ENCODE measurements at regions not wholly inside any gene's neighbourhood (a gene's known extent, or its start where the extent isn't known, plus 50 kb on each side); places are given as distances from the start of the nearest gene placed in this dataset.
"Not testable (repeated sequence)": the region's sequence is repeated elsewhere in the genome, so short reads cannot be mapped to it uniquely, and the experiment has no call there.

DNA sequence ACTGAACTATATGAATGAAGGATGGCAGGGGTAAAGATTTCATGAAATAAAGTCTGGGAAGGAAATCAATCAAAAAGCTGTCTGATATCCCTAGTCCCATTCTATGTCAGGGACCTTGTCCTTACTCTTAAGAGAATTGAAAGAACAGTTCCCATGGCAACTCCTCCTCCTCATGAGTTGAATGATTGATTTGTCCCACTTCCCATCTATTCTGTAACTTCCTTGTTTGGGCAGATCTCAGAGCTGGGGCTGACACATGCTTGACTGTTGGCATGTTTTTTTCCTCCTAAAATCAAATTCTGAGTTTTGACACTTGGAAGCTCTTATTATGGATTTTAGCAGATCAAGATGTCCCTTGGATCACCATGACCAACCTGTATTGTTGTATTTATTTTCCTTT lies 1138.6 kb upstream of the CDH8 start:
- DNase-seq (ENCODE audit: low read depth, low spot score), result no peak

DNA sequence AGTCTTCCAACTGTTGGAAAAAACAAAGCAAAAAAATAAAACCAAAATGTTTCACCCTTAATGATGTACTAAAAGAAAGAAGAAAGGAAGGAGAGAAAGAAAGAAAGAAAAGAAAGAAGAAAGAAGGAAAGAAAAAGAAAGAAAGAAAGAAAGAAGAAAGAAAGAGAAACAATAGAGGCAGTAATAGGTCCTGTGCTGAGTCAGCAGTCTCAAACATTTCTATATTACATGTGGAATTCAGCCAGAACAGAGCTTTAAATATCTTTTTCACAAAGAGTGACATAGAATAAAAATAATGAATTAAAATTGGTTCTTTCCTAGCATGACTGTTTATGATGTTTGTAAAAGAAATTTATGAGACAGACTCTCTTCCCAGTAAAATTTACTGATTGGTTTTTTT lies 1135.3 kb upstream of the CDH8 start:
- DNase-seq (ENCODE audit: low read depth, low spot score), result no peak

DNA sequence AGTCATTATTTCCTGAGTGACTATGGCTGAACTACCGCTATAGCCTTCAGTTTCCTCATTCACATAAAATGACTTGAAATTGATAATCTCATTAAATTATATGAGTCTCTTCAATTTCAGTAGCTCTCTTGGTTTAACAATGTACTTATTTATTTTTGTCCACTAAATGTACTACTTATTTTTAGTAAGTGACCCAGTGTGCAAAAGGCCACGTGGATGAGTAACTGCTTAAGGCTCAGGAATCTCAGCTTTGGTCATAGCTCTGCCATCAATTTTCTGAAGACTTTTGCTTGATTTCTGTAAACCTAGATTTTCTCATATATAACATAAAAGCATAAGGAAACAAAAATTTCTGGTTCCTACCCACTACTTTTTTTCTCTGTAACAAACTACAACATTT lies 1132.9 kb upstream of the CDH8 start:
- DNase-seq (ENCODE audit: low read depth, low spot score), result no peak

DNA sequence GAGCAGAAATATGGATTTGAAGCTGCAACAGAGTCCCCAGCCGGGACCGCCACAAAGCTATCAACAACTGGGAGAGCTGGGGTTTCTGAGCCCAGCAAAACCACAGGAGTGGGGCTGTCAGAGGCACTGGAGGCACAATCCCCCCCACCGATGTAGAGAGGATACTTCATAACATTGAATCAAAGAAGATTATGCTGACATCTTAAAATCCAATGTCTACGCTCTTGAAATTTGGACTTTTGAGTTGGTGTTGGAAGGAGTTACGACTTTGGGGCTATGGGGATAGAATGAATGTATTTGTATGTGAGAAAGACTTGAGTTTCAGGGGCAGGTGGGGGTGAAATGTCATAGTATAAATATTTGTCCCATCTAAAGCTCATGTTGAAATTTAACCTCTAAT lies 1121.6 kb upstream of the CDH8 start:
- DNase-seq (ENCODE audit: low read depth, low spot score), result no peak

DNA sequence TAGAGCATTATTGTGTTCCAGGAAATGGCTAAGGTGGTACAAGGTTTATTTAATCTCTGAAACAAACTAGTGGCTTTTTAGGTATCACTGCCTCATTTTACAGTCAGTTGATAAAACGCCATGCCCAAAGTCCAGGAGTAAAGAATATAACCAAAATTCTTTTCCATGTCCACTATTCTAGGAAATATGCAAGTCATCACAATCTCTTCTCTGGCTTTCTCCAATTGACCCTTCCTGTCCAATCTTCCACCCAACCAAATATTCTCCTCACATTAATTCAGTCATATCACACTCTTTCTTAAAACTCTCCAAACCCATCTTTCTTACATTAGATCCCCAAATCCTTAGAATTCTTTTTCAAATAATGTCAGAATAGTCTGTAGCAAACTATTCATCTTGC lies 1110.0 kb upstream of the CDH8 start:
- no peak for DNase-seq (ENCODE audit: low read depth, low spot score)

DNA sequence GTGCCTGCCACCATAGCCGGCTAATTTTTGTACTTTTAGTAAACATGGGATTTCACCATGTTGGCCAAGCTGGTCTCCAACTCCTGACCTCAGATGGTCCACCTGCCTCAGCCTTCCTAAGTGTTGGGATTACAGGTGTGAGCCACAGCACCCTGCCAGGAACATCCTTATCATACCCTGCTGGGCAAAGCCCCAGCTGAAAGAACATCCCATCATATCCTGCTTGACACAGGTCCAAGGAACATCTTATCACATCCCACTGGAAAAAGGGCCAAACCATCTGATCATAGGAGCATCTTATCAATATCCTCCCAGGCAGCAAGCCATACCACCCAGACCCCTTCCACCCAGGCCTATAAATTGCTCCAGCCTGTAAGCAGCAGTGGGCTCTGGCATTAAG lies 1109.2 kb upstream of the CDH8 start:
- no peak for DNase-seq (ENCODE audit: low read depth, low spot score)

DNA sequence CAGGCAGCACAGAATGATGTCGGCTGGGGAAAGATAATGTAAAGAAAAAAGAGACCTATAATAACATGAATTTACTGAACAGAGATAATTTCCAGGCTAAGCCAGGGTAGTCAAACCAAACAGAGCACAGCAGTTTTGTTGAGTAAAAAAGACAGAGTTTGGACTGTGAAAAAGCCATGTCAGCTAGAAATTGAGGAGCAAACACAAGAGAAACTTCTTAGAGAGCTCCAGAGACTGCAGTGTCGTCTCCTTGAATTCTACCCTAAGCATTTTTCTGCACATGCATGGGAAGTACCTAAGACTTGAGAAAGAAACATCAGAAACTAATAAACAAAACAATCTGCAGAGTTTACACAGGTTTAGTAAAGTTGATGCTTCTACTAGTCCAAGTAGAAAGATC lies 1098.8 kb upstream of the CDH8 start:
- DNase-seq (ENCODE audit: low read depth, low spot score), result no peak

DNA sequence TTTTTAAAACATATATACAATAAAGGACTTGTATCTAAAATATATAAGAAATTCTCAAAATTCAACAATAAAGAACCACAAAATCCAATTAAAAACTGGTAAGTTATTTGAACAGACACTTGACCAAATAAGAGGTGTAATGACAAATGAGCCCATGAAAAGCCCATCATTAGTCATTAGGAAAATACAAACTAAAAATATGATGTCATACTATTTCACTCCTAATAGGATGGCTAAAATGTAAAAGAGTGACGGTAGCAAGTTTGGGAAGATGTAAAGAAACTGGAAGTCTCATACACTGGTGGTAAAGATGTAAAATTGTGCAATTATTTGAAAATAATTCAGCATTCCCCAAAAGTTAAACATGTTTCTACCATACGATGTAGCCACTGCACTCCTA lies 1095.3 kb upstream of the CDH8 start:
- DNase-seq (ENCODE audit: low read depth, low spot score), result no peak

DNA sequence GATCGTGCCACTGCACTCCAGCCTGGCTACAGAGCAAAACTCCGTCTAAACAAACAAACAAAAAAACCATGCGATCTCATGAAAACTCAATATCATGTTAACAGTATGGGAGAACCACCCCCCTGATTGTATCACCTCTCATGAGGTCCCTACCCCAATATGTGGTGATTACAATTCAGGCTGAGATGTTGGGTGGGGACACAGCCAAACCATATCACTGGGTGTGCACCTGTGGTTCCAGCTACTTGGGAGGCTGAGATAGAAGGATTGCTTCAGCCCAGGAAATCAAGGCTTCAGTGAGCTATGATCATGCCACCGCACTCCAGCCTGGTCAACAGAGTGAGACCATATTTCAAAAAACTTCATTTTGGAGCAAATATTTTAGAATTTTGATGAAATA lies 1094.7 kb upstream of the CDH8 start:
- DNase-seq (ENCODE audit: low read depth, low spot score), result no peak

DNA sequence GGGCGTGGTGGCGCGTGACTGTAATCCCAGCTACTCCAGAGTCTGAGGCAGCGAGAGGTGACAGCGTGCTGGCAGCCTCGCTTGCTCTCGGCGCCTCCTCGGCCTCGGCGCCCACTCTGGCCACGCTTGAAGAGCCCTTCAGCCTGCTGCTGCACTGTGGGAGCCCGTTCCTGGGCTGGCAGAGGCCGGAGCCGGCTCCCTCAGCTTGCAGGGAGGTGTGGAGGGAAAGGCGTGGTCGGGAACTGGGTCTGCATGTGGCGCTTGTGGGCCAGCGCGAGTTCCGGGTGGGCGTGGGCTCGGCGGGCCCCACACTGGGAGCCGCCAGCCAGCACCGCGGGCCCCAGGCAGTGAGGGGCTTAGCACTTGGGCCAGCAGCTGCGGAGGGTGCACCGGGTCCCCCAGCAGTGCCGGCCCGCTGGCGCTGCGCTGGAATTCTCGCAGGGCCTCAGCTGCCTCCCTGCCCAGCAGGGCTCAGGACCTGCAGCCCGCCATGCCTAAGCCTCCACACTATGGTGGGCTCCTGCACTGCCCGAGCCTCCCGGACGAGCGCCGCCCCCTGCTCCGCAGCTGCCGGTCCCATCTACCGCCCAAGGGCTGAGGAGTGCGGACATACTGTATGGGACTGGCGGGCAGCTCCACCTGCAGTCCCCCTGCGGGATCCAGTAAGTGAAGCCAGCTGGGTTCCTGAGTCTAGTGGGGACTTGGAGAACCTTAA lies 1093.3 kb upstream of the CDH8 start:
- no peak for DNase-seq (ENCODE audit: low read depth, low spot score)

DNA sequence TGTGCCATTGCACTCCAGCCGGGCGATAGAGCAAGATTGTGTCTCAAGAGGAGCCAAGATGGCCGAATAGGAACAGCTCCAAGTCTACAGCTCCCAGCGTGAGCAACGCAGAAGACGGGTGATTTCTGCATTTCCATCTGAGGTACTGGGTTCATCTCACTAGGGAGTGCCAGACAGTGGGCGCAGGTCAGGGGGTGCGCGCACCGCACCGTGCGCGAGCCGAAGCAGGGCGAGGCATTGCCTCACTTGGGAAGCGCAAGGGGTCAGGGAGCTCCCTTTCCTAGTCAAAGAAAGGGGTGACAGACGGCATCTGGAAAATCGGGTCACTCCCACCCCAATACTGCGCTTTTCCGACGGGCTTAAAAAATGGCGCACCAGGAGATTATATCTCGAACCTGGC lies 1083.7 kb upstream of the CDH8 start:
- DNase-seq (ENCODE audit: low read depth, low spot score), result not testable (repeated sequence)

DNA sequence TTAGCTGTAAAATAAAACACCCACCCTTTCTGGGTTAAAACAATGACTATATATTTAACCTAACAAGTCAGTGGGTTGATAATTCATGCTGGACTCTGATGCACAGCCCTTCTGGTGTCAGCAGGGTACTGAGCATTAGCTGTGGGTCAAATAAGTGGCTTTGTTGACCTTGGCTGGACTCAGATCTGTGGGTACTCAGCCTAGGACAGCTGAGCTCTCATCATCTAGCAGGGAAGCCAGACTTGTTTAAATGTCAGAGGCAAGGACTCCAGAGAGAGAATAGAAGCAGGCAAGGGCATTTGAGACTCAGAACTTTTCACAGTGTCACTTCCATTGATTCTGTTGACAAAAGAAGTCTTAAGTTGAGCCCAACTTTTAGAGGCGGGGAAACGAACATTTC lies 1063.8 kb upstream of the CDH8 start:
- no peak for DNase-seq (ENCODE audit: low read depth, low spot score)

DNA sequence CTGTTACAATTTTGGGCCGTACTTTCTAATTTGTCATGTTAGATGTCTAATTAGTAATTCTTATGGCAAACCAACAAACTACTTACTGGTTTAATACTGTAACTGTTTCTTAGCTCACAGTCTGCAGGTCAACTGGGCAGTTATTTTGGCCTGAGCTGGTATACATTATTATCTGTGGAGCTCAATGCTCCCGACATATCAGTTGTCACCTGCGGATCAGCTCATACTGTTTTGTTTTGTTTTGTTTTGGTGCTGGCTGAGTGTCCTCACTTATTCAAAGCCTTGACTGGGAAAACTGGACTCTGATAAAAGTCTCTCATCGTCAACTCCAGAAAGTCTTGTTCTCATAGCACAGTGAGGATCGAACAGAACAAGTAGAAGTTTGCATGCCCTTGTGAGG lies 1060.6 kb upstream of the CDH8 start:
- DNase-seq (ENCODE audit: low read depth, low spot score), result no peak

DNA sequence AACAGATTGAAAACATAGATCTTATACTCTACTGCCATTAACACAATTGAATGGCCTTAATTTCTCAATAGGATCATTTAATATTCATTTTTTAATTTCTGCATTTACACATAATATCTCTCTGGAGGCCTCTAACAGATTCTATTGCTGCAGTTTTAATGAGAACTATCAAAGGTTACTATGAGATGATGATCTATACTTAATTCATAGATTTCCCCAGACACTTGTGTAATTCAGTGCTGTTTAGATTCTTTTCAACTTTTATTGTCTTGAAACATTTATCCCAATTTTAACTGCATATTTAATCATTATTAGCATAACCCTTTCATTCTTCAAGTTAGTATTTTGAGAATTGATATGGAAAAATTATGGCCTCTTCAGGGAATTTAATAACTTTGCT lies 1056.5 kb upstream of the CDH8 start:
- no peak for DNase-seq (ENCODE audit: low read depth, low spot score)

DNA sequence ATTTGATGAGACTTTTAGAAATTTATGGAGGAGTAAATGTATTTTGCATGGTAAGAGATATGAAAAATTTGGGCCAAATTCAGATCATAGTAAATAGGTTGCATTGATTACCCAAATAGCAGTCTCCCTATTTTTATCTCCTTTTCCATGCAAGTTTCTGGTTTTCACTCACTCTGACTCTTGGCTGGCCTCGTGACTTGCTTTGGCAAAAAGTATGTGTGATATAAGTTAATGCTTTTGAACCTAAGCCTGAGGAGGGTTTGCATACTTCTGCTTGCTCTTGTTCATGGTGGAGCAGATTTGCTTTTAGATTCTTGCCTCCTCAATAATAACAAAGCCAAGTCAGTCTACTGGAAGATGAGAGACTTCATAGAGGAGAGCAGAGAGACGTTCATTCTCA lies 1045.9 kb upstream of the CDH8 start:
- no peak for DNase-seq (ENCODE audit: low read depth, low spot score)

DNA sequence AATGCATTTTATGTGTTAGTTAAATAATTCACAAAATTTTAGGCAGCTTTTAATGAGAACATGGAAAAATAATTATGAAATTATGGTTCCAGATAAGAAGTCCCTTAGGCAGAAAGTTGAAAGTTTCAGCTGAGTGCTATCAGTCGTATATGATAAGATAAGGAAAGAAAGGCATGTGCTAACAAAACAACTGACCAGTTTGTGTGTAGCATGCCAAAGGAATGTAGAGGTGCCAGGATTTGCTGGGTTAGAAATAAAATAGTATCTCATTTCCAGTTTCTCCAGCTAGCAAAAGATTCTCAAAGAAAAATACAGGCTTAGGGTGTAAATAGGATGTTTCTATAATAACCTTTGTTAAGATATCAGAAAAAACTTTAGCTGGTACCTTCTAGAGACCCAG lies 1044.5 kb upstream of the CDH8 start:
- DNase-seq (ENCODE audit: low read depth, low spot score), result no peak

DNA sequence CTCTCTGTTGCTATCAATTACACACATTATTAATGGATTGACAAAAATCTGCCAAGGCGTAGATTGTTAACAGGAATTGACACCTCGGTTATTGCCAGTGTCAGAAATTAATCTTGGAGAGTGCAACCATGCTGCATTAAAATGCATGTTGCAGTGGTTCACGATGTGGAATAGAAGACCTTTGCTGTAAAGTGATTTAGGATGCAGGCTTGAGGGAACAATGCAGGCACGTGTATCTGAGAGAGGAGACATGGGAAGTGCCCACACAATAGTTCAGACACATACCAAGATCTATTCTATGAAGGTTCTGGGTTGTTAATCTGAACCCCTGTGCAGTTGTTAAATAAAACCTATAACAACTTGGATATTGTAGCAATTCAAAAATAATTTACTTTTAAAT lies 1032.8 kb upstream of the CDH8 start:
- no peak for DNase-seq (ENCODE audit: low read depth, low spot score)

DNA sequence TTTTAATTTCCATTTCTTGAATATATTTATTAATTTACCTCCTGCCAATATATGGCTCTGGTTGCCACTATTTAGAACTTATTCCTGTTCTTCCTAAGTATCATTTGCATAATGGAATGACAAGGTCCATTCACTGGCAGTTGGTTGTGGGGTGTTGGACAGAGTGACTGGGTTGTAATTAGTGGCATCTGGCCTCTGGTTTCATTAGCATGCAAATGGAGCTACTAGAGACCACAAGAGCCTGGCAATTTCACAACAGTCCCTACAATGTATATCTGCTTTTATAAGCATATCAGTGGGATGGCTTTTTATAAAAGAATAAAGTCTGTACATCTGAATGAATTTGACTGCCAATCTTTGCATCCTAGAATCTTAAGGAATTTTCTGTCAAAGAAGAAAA lies 1030.9 kb upstream of the CDH8 start:
- DNase-seq (ENCODE audit: low read depth, low spot score), result no peak

DNA sequence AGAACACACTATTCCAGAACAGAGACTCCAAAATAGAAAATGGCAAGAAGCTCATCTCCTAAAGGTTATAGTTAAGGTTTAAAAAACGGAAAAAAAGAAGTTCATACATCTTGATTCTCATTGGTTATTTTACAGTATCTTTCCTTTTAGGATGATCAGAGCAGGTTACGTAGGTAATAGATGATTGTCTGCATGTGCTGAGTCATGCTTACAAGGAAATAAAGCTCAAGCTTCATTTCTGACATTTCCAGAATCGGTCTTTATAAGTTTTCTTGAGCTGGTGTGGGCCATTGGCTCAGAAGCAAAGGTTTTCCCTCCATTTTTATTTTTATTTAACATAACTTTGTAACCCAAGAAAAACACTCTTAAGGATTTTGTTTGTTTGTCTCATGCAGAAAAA lies 1030.3 kb upstream of the CDH8 start:
- no peak for DNase-seq (ENCODE audit: low read depth, low spot score)

DNA sequence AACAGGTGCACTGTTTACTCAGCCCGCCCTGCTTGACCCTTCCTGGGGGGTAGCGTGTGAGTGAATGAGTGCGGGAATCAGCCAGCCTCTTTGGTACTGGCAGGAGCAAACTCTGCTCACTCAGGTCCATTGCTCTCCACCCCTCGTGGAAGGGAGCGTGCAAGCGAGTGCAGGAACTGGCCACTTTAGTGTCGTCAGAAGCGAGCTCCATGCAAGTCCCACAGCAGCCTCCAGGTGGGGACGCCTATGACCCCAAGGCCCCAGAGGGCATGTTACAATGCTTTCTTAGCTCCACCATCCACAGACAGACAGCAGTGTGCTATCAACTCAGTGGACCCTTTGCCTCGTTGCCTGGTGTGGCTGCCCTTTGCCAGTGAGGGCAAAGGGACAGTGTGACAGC lies 1025.1 kb upstream of the CDH8 start:
- DNase-seq (ENCODE audit: low read depth, low spot score), result no peak

DNA sequence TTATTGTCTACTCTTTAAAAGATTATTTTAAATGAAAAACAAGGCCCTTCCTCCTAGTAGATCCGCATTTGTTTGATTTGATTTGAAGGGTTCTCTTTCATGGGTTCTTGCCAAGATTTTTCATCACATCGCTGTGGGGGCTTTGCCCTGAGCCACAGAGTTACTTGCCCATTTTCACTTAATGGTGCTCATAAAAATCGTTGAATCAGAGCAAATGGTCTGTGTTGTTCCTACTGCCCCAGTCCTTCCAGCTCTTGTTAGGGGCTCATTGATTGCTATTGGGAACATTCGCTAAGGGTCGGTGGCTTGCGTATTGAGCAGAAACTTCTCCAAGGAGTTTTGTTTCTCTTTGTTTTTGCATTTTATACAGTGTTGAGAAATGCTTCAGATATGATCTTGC lies 1023.4 kb upstream of the CDH8 start:
- DNase-seq (ENCODE audit: low read depth, low spot score), result no peak

DNA sequence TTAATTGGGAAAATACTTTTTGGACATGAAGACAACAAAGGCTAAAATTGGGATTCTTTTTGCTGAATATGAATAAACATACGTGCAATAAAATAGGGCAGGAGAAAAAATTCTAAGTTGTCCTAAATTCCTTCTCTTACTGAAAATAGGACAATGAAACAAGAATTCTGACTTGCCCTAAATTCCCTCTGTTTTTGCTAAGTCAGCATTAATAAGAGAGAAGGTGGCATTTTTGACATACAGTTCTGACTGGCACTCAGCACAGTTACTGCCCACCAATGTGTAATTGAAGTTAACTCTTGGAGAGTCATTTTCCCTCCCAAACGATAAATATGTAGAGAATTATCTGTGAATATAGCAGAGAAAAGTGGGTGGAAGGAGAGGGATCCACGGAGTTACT lies 1021.1 kb upstream of the CDH8 start:
- DNase-seq (ENCODE audit: low read depth, low spot score), result no peak

DNA sequence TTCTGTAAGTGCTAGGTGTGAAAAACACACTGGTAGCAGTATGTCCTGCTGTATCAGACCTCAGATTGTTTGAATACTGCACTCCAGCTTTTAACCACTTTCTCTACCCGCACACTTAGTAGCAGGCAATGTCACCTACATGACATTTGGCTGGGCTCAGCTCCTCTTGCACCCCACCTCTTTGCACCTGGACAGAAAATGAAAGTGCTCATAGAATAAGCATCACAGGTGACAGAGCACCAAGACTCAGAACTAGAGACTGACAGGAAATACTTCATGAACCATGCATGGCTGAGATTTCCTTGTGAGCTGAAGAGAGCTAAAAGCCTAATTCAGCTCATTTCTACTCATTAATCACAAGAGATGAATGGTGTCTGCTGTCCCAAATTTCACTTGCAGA lies 1014.2 kb upstream of the CDH8 start:
- no peak for DNase-seq (ENCODE audit: low read depth, low spot score)

DNA sequence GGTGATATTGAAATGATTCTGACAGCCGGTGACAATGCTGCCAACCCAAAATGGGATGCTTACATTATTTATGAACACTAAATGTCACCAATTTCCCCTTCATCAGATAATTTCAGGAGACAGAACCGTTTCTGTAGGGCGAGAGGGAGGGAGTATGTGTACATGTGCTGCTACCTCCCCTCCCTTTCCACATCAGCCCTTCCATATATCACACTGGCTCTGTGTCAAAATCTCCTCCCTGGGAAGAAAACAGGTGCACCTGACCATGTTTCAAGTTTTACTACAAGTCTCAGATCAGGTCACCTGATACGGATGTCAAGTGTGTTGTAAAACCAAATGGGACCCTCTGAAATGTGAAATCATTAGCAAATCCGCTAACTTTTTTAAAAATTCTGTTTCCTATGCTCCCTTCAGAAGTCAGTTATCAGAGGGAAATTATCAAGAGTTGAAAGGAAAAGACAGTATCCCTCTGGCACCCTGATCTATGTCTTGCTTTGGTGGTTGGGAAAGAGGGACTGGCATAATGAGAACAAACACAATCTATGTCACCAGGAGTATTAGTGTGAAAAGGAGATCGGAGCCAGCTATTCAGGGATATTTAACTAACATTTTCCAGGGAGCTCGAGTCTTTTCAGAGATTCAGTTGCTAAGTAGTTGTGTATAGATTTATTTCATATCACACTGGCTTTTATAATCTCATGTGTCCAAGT lies 1002.3 kb upstream of the CDH8 start:
- no peak for DNase-seq (ENCODE audit: low read depth, low spot score)
